GM23338 (cell line): ENCODE measurements at regions not wholly inside any gene's neighbourhood (a gene's known extent, or its start where the extent isn't known, plus 50 kb on each side); places are given as distances from the start of the nearest gene placed in this dataset.

Source experiments
- ATAC-seq: fragments of 200-7000 bp; cut with Tn5 transposase; 3 replicates; pipeline ENCODE4 v1.9.1; 2020
- DNase-seq: peaks from one replicate; pipeline ENCODE4 v3.0.0-alpha.2; 2015; ENCODE audit warnings: low spot score
- H2AFZ ChIP-seq: fragments of 200-600 bp; sonication (generic); 2 replicates; pipeline ENCODE4 v1.8.0; 2016; ENCODE audit warnings: antibody characterized with exemption, mild to moderate bottlenecking, moderate library complexity
- H3F3A ChIP-seq: fragments of 200-600 bp; sonication (generic); replicated peaks from 2 replicates; pipeline ENCODE4 v1.8.0; 2017; ENCODE audit warnings: antibody characterized with exemption, mixed run types, low read depth
- H3K27ac ChIP-seq: fragments of 200-600 bp; sonication (generic); 2 replicates; pipeline ENCODE4 v1.6.1; 2016; ENCODE audit warnings: low read depth
- H3K27me3 ChIP-seq: fragments of 200-600 bp; sonication (generic); 2 replicates; pipeline ENCODE4 v1.8.0; 2016; ENCODE audit warnings: mild to moderate bottlenecking, mixed run types, moderate library complexity; ENCODE audit not compliant: insufficient read depth
- H3K36me3 ChIP-seq: fragments of 200-600 bp; sonication (generic); 2 replicates; pipeline ENCODE4 v1.8.0; 2016; ENCODE audit warnings: mild to moderate bottlenecking; ENCODE audit not compliant: insufficient read depth
- H3K4me1 ChIP-seq: fragments of 200-600 bp; sonication (generic); 2 replicates; pipeline ENCODE4 v1.8.0; 2016; ENCODE audit warnings: mild to moderate bottlenecking, moderate library complexity; ENCODE audit not compliant: insufficient read depth
- H3K4me2 ChIP-seq: fragments of 200-600 bp; sonication (generic); 2 replicates; pipeline ENCODE4 v1.7.1; 2017; ENCODE audit warnings: mixed run types
- H3K4me3 ChIP-seq: fragments of 200-600 bp; sonication (generic); 2 replicates; pipeline ENCODE4 v1.6.1; 2016; ENCODE audit warnings: mixed run types
- H3K79me2 ChIP-seq: fragments of 200-600 bp; sonication (generic); replicated peaks from 2 replicates; pipeline ENCODE4 v1.8.0; 2017; ENCODE audit warnings: mild to moderate bottlenecking; ENCODE audit not compliant: insufficient read depth
- H3K9me2 ChIP-seq: fragments of 200-600 bp; sonication (generic); 2 replicates; pipeline ENCODE4 v1.8.0; 2017; ENCODE audit not compliant: insufficient read depth
- H4K20me1 ChIP-seq: fragments of 200-600 bp; sonication (generic); replicated peaks from 2 replicates; pipeline ENCODE4 v1.8.0; 2017; ENCODE audit warnings: mild to moderate bottlenecking; ENCODE audit not compliant: insufficient read depth
- H3K27ac Mint-ChIP-seq: 2 replicates; pipeline ENCODE4 v1.8.0; 2020; ENCODE audit warnings: inconsistent platforms, mild to moderate bottlenecking, moderate library complexity, mixed read lengths
- H3K27me3 Mint-ChIP-seq: 3 replicates; pipeline ENCODE4 v1.8.0; 2022; ENCODE audit warnings: low read depth, mild to moderate bottlenecking, moderate library complexity, mixed read lengths, inconsistent platforms; ENCODE audit not compliant: insufficient read depth, poor library complexity
- H3K36me3 Mint-ChIP-seq: 3 replicates; pipeline ENCODE4 v1.8.0; 2021; ENCODE audit warnings: low read depth, mild to moderate bottlenecking, inconsistent platforms, moderate library complexity, mixed read lengths
- H3K4me1 Mint-ChIP-seq: 3 replicates; pipeline ENCODE4 v1.8.0; 2020; ENCODE audit warnings: mild to moderate bottlenecking, inconsistent platforms, mixed read lengths
- H3K4me3 Mint-ChIP-seq: 3 replicates; pipeline ENCODE4 v1.8.0; 2021; ENCODE audit warnings: moderate library complexity, mild to moderate bottlenecking, inconsistent platforms, mixed read lengths
- H3K9me3 Mint-ChIP-seq: 3 replicates; pipeline ENCODE4 v1.8.0; 2020; ENCODE audit warnings: moderate library complexity, mild to moderate bottlenecking, inconsistent platforms, mixed read lengths
- CREB1 ChIP-seq: fragments of 250-450 bp; sonication (Bioruptor Pico); IDR thresholded peaks from 2 replicates; pipeline ENCODE4 v1.5.0; 2020; ENCODE audit warnings: low read depth, mild to moderate bottlenecking, moderate library complexity
- EZH2 ChIP-seq: fragments of 200-600 bp; sonication (generic); IDR thresholded peaks from one replicate; pipeline ENCODE4 v1.8.0; 2017; ENCODE audit warnings: antibody characterized with exemption, mild to moderate bottlenecking, low read depth; ENCODE audit not compliant: unreplicated experiment
- EZH2phosphoT487 ChIP-seq: fragments of 200-600 bp; sonication (generic); IDR thresholded peaks from one replicate; pipeline ENCODE4 v1.8.1; 2018; ENCODE audit warnings: antibody characterized with exemption; ENCODE audit not compliant: unreplicated experiment
- JUNB ChIP-seq: IDR thresholded peaks from one replicate; pipeline ENCODE4 v1.6.1; 2016; ENCODE audit warnings: antibody characterized with exemption; ENCODE audit not compliant: unreplicated experiment
- NANOG ChIP-seq: IDR thresholded peaks from 2 replicates; pipeline ENCODE4 v1.6.1; 2016; ENCODE audit warnings: antibody characterized with exemption, borderline replicate concordance
- POLR2AphosphoS5 ChIP-seq: IDR thresholded peaks from 2 replicates; pipeline ENCODE4 v1.6.1; 2016; ENCODE audit warnings: antibody characterized with exemption, low read depth
- STAT1 ChIP-seq: IDR thresholded peaks from one replicate; pipeline ENCODE4 v1.6.1; 2016; ENCODE audit warnings: antibody characterized with exemption; ENCODE audit not compliant: unreplicated experiment
- ZNF114 ChIP-seq: fragments of 250-450 bp; sonication (Bioruptor Pico); IDR thresholded peaks from 2 replicates; pipeline ENCODE4 v1.5.0; 2020; ENCODE audit warnings: mild to moderate bottlenecking, moderate library complexity
- ZNF331 ChIP-seq: fragments of 250-450 bp; sonication (Bioruptor Pico); IDR thresholded peaks from 2 replicates; pipeline ENCODE4 v1.5.0; 2020; ENCODE audit warnings: low read depth, mild to moderate bottlenecking, moderate library complexity
- TF ChIP-seq, protein P1 (sequence below), 2 experiments: fragments of 200-600 bp in 1 of 2; sonication (generic) in 1 of 2; conservative IDR thresholded peaks; 2 replicates each; pipeline versions ENCODE4 v1.5.1 to v1.6.1; 2016 to 2017; ENCODE audit warnings: antibody characterized with exemption in 2 of 2, low read depth in 2 of 2, mild to moderate bottlenecking in 2 of 2, moderate library complexity in 1 of 2
- TF ChIP-seq, protein P2 (sequence below): fragments of 250-450 bp; sonication (Bioruptor Pico); IDR thresholded peaks from 2 replicates; pipeline ENCODE4 v1.5.0; 2020; ENCODE audit warnings: mild to moderate bottlenecking, moderate library complexity
- TF ChIP-seq, protein P3 (sequence below): IDR thresholded peaks from 2 replicates; pipeline ENCODE4 v1.6.1; 2016; ENCODE audit warnings: antibody characterized with exemption
- TF ChIP-seq, protein P4 (sequence below): IDR thresholded peaks from one replicate; pipeline ENCODE4 v1.6.1; 2018; ENCODE audit warnings: antibody characterized with exemption; ENCODE audit not compliant: unreplicated experiment

DNA sequence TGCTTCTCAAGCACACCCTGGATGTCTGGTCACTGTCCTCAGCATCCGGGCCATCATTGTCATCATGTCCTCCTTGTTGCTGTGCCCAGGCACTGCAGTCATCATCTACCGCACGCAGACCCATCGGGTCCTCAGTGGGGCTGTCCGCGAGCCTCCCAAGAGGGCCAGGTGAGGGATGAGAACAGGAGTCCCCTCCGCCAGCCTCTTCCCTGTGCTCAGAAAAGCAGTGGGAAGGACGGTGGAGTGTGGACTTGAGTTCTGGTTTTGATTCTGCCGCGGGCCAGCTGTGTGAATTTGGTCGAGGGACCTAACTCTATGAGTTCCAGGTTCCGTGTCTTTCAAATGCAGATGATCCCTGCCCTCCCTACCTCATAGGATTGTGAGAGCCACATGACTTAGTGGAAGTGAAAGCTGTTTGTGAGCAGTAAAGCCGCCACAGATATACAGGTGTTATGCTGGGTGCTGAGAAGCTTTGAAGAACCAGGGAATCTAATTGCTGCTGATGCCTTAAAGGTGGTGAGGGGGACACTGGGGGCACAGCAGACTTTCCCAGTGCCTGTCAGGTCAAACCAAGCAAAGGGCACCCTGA is 122.9 kb upstream of the RAP1B start:
- Mint-ChIP-seq H3K4me3 (no peak overlapping the region), H3K27ac (no peak overlapping the region; the same call in 1 of the 2 replicates), H3K4me1 (peaks cover 4% of the 10 kb centered on the region; the same call in 1 of the 3 replicates), H3K9me3 (no peaks in the 10 kb centered on the region; the same call in 2 of the 3 replicates), H3K27me3 (no peaks in the 10 kb centered on the region), H3K36me3 (no peaks in the 10 kb centered on the region)
- no peaks in the 10 kb centered on the region for H3K27me3 ChIP-seq
- 0 out of 2 replicates have a peak overlapping the region, but pooled peaks have one; percentile 31 for H3K4me2 ChIP-seq
- H3K79me2 ChIP-seq = no peaks in the 10 kb centered on the region
- H3K9me2 ChIP-seq = no peaks in the 10 kb centered on the region
- ATAC-seq (peak; percentile 90), DNase-seq (peak; percentile 54)
- no peak for TF ChIP-seq CREB1 (CRISPR knock-in tag)
- TF ChIP-seq, protein P1, sequence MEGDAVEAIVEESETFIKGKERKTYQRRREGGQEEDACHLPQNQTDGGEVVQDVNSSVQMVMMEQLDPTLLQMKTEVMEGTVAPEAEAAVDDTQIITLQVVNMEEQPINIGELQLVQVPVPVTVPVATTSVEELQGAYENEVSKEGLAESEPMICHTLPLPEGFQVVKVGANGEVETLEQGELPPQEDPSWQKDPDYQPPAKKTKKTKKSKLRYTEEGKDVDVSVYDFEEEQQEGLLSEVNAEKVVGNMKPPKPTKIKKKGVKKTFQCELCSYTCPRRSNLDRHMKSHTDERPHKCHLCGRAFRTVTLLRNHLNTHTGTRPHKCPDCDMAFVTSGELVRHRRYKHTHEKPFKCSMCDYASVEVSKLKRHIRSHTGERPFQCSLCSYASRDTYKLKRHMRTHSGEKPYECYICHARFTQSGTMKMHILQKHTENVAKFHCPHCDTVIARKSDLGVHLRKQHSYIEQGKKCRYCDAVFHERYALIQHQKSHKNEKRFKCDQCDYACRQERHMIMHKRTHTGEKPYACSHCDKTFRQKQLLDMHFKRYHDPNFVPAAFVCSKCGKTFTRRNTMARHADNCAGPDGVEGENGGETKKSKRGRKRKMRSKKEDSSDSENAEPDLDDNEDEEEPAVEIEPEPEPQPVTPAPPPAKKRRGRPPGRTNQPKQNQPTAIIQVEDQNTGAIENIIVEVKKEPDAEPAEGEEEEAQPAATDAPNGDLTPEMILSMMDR (conservative IDR thresholded peaks at IDR 0.05; ENCODE audit: low read depth in 2 of 2) = no peak
- TF ChIP-seq ZNF331 = no peak
- TF ChIP-seq NANOG = no peak
- no peak for TF ChIP-seq EZH2phosphoT487
- TF ChIP-seq, protein P2, sequence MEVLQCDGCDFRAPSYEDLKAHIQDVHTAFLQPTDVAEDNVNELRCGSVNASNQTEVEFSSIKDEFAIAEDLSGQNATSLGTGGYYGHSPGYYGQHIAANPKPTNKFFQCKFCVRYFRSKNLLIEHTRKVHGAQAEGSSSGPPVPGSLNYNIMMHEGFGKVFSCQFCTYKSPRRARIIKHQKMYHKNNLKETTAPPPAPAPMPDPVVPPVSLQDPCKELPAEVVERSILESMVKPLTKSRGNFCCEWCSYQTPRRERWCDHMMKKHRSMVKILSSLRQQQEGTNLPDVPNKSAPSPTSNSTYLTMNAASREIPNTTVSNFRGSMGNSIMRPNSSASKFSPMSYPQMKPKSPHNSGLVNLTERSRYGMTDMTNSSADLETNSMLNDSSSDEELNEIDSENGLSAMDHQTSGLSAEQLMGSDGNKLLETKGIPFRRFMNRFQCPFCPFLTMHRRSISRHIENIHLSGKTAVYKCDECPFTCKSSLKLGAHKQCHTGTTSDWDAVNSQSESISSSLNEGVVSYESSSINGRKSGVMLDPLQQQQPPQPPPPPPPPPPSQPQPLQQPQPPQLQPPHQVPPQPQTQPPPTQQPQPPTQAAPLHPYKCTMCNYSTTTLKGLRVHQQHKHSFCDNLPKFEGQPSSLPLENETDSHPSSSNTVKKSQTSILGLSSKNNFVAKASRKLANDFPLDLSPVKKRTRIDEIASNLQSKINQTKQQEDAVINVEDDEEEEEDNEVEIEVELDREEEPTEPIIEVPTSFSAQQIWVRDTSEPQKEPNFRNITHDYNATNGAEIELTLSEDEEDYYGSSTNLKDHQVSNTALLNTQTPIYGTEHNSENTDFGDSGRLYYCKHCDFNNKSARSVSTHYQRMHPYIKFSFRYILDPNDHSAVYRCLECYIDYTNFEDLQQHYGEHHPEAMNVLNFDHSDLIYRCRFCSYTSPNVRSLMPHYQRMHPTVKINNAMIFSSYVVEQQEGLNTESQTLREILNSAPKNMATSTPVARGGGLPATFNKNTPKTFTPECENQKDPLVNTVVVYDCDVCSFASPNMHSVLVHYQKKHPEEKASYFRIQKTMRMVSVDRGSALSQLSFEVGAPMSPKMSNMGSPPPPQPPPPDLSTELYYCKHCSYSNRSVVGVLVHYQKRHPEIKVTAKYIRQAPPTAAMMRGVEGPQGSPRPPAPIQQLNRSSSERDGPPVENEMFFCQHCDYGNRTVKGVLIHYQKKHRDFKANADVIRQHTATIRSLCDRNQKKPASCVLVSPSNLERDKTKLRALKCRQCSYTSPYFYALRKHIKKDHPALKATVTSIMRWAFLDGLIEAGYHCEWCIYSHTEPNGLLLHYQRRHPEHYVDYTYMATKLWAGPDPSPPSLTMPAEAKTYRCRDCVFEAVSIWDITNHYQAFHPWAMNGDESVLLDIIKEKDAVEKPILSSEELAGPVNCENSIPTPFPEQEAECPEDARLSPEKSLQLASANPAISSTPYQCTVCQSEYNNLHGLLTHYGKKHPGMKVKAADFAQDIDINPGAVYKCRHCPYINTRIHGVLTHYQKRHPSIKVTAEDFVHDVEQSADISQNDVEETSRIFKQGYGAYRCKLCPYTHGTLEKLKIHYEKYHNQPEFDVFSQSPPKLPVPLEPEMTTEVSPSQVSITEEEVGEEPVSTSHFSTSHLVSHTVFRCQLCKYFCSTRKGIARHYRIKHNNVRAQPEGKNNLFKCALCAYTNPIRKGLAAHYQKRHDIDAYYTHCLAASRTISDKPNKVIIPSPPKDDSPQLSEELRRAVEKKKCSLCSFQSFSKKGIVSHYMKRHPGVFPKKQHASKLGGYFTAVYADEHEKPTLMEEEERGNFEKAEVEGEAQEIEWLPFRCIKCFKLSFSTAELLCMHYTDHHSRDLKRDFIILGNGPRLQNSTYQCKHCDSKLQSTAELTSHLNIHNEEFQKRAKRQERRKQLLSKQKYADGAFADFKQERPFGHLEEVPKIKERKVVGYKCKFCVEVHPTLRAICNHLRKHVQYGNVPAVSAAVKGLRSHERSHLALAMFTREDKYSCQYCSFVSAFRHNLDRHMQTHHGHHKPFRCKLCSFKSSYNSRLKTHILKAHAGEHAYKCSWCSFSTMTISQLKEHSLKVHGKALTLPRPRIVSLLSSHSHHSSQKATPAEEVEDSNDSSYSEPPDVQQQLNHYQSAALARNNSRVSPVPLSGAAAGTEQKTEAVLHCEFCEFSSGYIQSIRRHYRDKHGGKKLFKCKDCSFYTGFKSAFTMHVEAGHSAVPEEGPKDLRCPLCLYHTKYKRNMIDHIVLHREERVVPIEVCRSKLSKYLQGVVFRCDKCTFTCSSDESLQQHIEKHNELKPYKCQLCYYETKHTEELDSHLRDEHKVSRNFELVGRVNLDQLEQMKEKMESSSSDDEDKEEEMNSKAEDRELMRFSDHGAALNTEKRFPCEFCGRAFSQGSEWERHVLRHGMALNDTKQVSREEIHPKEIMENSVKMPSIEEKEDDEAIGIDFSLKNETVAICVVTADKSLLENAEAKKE (CRISPR knock-in tag) = no peak
- no peak for TF ChIP-seq JUNB
- no peak for TF ChIP-seq POLR2AphosphoS5
- TF ChIP-seq, protein P3, sequence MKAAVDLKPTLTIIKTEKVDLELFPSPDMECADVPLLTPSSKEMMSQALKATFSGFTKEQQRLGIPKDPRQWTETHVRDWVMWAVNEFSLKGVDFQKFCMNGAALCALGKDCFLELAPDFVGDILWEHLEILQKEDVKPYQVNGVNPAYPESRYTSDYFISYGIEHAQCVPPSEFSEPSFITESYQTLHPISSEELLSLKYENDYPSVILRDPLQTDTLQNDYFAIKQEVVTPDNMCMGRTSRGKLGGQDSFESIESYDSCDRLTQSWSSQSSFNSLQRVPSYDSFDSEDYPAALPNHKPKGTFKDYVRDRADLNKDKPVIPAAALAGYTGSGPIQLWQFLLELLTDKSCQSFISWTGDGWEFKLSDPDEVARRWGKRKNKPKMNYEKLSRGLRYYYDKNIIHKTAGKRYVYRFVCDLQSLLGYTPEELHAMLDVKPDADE = no peak
- TF ChIP-seq, protein P4, sequence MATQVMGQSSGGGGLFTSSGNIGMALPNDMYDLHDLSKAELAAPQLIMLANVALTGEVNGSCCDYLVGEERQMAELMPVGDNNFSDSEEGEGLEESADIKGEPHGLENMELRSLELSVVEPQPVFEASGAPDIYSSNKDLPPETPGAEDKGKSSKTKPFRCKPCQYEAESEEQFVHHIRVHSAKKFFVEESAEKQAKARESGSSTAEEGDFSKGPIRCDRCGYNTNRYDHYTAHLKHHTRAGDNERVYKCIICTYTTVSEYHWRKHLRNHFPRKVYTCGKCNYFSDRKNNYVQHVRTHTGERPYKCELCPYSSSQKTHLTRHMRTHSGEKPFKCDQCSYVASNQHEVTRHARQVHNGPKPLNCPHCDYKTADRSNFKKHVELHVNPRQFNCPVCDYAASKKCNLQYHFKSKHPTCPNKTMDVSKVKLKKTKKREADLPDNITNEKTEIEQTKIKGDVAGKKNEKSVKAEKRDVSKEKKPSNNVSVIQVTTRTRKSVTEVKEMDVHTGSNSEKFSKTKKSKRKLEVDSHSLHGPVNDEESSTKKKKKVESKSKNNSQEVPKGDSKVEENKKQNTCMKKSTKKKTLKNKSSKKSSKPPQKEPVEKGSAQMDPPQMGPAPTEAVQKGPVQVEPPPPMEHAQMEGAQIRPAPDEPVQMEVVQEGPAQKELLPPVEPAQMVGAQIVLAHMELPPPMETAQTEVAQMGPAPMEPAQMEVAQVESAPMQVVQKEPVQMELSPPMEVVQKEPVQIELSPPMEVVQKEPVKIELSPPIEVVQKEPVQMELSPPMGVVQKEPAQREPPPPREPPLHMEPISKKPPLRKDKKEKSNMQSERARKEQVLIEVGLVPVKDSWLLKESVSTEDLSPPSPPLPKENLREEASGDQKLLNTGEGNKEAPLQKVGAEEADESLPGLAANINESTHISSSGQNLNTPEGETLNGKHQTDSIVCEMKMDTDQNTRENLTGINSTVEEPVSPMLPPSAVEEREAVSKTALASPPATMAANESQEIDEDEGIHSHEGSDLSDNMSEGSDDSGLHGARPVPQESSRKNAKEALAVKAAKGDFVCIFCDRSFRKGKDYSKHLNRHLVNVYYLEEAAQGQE = no peak
- no peak for TF ChIP-seq EZH2
- TF ChIP-seq ZNF114 = no peak
- no peak for TF ChIP-seq STAT1
- no peak overlapping the region for H3K27ac ChIP-seq
- H2AFZ ChIP-seq = peak overlapping the region; percentile 73
- no peaks in the 10 kb centered on the region for H3K36me3 ChIP-seq
- H3K4me1 ChIP-seq = no peaks in the 10 kb centered on the region
- no peaks in the 10 kb centered on the region for H4K20me1 ChIP-seq
- no peak overlapping the region for H3K4me3 ChIP-seq
- no peaks in the 10 kb centered on the region for H3F3A ChIP-seq
